K562 (cell line): ENCODE measurements at regions not wholly inside any gene's neighbourhood (a gene's known extent, or its start where the extent isn't known, plus 50 kb on each side); places are given as distances from the start of the nearest gene placed in this dataset.

Experiments
- ATAC-seq: fragments of 200-7000 bp; cut with Tn5 transposase; 3 replicates; pipeline ENCODE4 v1.9.1; 2020; ENCODE audit warnings: moderate library complexity
- BruUV-seq: library from RNA; stranded (reverse); fragments of 400-500 nt; replicated peaks from 2 replicates; lab custom pipeline; 2021; lab: Mats Ljungman, UMichigan
- CTCF ChIA-PET: fragments of 300-600 bp; formaldehyde crosslinking; extraction: SDS; loops from one replicate; lab custom pipeline; 2021; ENCODE audit warnings: low intra/inter-chr PET ratio; lab: Yijun Ruan, JAX
- POLR2A ChIA-PET: fragments of 300-600, 350-650 bp; sonication (Branson Sonifier 250); formaldehyde crosslinking; extraction: SDS; loops from one replicate; lab custom pipeline; 2021; ENCODE audit warnings: antibody characterized with exemption, inconsistent platforms; lab: Yijun Ruan, JAX
- DNase-seq, 4 experiments: peaks; one replicate each; pipeline versions ENCODE4 v3.0.0 to v3.0.0-alpha.2; 2011 to 2018; ENCODE audit warnings: low spot score in 3 of 4, mixed read lengths in 3 of 4; ENCODE audit errors: extremely low read depth in 1 of 4
- FAIRE-seq: peaks from 2 replicates; lab custom pipeline; 2011; peaks lifted over from hg19 to GRCh38; lab: Jason Lieb, UNC
- H2AFZ ChIP-seq: 2 replicates; pipeline ENCODE4 v1.6.0; 2011; ENCODE audit warnings: low read depth, low read length, control low read depth, inconsistent platforms
- H3K27ac ChIP-seq: fragments of 200-600 bp; 3 replicates; pipeline ENCODE4 v1.8.0; 2011; ENCODE audit warnings: low read depth, mild to moderate bottlenecking, control low read depth, inconsistent platforms, low read length, moderate library complexity, mixed read lengths; ENCODE audit errors: extremely low read depth
- H3K27me3 ChIP-seq, 2 experiments: fragments of 300-600 bp in 1 of 2; 2 replicates in 1 of 2; 3 replicates in 1 of 2; pipeline versions ENCODE4 v1.6.0 to v1.8.0; 2011; ENCODE audit warnings: inconsistent platforms in 2 of 2, low read length in 2 of 2, mild to moderate bottlenecking in 1 of 2, mixed read lengths in 1 of 2, moderate library complexity in 1 of 2; ENCODE audit not compliant: control insufficient read depth in 2 of 2, insufficient read depth in 2 of 2
- H3K36me3 ChIP-seq: fragments of 300-600 bp; 3 replicates; pipeline ENCODE4 v1.8.0; 2011; ENCODE audit warnings: mild to moderate bottlenecking, low read length, inconsistent platforms; ENCODE audit not compliant: control insufficient read depth, insufficient read depth
- H3K4me1 ChIP-seq, 2 experiments: fragments of 200-600 bp in 1 of 2; replicated peaks in 1 of 2; 2 replicates in 1 of 2; 3 replicates in 1 of 2; pipeline versions ENCODE4 v1.5.1 to v1.8.0; 2011; ENCODE audit warnings: inconsistent platforms in 2 of 2, low read length in 2 of 2, mild to moderate bottlenecking in 1 of 2, mixed read lengths in 1 of 2, moderate library complexity in 1 of 2; ENCODE audit not compliant: control insufficient read depth in 2 of 2, insufficient read depth in 2 of 2
- H3K4me2 ChIP-seq: 2 replicates; pipeline ENCODE4 v1.6.1; 2011; ENCODE audit warnings: low read length, control low read depth, inconsistent platforms, mixed read lengths; ENCODE audit not compliant: insufficient read depth
- H3K4me3 ChIP-seq: fragments of 200-600 bp; sonication (generic), shearing (Covaris generic); 2 replicates; pipeline ENCODE4 v1.5.1; 2016; ENCODE audit warnings: control low read depth, inconsistent platforms
- H3K79me2 ChIP-seq: fragments of 200-600 bp; 3 replicates; pipeline ENCODE4 v1.8.0; 2011; ENCODE audit warnings: low read length, inconsistent platforms; ENCODE audit not compliant: control insufficient read depth, insufficient read depth
- H3K9ac ChIP-seq, 2 experiments: 2 replicates each; pipeline versions ENCODE4 v1.6.0 to v1.6.1; 2011; ENCODE audit warnings: low read depth in 2 of 2, low read length in 2 of 2, control low read depth in 1 of 2, inconsistent platforms in 1 of 2, mild to moderate bottlenecking in 1 of 2, mixed read lengths in 1 of 2; ENCODE audit not compliant: insufficient read depth in 1 of 2
- H3K9me1 ChIP-seq: one replicate; pipeline ENCODE4 v1.6.0; 2011; ENCODE audit warnings: inconsistent platforms, mild to moderate bottlenecking, low read length, moderate library complexity; ENCODE audit not compliant: control insufficient read depth, insufficient read depth
- H3K9me3 ChIP-seq: replicated peaks from 2 replicates; pipeline ENCODE4 v1.5.1; 2011; ENCODE audit warnings: low read depth, low read length, inconsistent platforms; ENCODE audit not compliant: control insufficient read depth, insufficient read depth
- H4K20me1 ChIP-seq: replicated peaks from 2 replicates; pipeline ENCODE4 v1.6.1; 2011; ENCODE audit warnings: low read length, inconsistent platforms, mixed read lengths; ENCODE audit not compliant: control insufficient read depth, insufficient read depth
- WGBS: fragments of 100-300 bp; shearing (Covaris generic); methylation state at CpG from one replicate; pipeline ENCODE4 v1.1.6; 2016; ENCODE audit warnings: low coverage, mixed read lengths; ENCODE audit not compliant: insufficient coverage; ENCODE audit errors: missing lambda C conversion rate; 5-methylcytosine and 5-hydroxymethylcytosine counted together
- in situ Hi-C: fragments of 300-500 bp; cut with MboI; formaldehyde crosslinking; loops from 4 replicates; pipeline ENCODE4 v1.15.0; 2018; ENCODE audit warnings: inconsistent platforms, mixed read lengths
- intact Hi-C: fragments of 100-400 bp; cut with micrococcal nuclease; formaldehyde crosslinking; loops from 2 replicates; pipeline ENCODE4 v1.14.2; 2022
- TF ChIP-seq, protein P1 (sequence below): sonication (generic); formaldehyde crosslinking; IDR thresholded peaks from 2 replicates; pipeline ENCODE4 v1.8.0; 2023; ENCODE audit warnings: mild to moderate bottlenecking, missing genetic modification reagents
- TF ChIP-seq, protein P2 (sequence below): fragments of 250-450 bp; sonication (Bioruptor Pico); IDR thresholded peaks from 2 replicates; pipeline ENCODE4 v1.5.0; 2021; ENCODE audit warnings: mild to moderate bottlenecking, moderate library complexity

DNA sequence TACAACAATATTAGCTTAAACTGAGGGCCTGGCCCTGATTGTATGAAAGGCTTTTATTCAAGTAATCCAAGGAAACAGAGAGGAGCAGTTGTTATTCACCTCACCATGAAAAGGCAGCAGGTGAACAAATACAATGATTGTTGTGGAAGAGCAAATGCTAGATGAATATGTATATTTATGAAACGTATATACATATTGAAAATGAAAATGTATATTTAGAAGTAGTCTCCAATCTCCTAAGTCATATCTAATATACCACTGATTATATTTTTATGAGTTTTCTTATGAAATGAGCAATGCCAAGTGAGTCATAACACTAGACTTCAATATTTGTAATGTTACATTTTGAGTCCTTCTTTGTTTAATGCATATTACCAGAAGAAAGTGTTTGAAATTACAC, 116.2 kb upstream of the KCNMB2 start:
- Histone ChIP-seq H3K9ac (no peak overlapping the region), H3K4me2 (no peak overlapping the region), H3K4me1 (no peaks in the 10 kb centered on the region), H3K36me3 (no peaks in the 10 kb centered on the region), H3K9me3 (no peaks in the 10 kb centered on the region), H4K20me1 (no peaks in the 10 kb centered on the region), H3K27ac (no peak overlapping the region), H3K4me3 (no peak overlapping the region), H3K9me1 (no peaks in the 10 kb centered on the region), H3K79me2 (no peaks in the 10 kb centered on the region), H2AFZ (no peak overlapping the region), H3K27me3 (no peaks in the 10 kb centered on the region; a peak in 1 of 5 replicates)
- no TSS peak for BruUV-seq
- FAIRE-seq (no peak), ATAC-seq (no peak), DNase-seq (no peak)
- intact Hi-C loops (no loop called here), in situ Hi-C loops (no loop called here)
- 0% methylated on average over 1 of the region's 1 CpG for WGBS
- TF ChIP-seq, protein P1, sequence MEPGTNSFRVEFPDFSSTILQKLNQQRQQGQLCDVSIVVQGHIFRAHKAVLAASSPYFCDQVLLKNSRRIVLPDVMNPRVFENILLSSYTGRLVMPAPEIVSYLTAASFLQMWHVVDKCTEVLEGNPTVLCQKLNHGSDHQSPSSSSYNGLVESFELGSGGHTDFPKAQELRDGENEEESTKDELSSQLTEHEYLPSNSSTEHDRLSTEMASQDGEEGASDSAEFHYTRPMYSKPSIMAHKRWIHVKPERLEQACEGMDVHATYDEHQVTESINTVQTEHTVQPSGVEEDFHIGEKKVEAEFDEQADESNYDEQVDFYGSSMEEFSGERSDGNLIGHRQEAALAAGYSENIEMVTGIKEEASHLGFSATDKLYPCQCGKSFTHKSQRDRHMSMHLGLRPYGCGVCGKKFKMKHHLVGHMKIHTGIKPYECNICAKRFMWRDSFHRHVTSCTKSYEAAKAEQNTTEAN (CRISPR knock-in tag): no peak
- TF ChIP-seq, protein P2, sequence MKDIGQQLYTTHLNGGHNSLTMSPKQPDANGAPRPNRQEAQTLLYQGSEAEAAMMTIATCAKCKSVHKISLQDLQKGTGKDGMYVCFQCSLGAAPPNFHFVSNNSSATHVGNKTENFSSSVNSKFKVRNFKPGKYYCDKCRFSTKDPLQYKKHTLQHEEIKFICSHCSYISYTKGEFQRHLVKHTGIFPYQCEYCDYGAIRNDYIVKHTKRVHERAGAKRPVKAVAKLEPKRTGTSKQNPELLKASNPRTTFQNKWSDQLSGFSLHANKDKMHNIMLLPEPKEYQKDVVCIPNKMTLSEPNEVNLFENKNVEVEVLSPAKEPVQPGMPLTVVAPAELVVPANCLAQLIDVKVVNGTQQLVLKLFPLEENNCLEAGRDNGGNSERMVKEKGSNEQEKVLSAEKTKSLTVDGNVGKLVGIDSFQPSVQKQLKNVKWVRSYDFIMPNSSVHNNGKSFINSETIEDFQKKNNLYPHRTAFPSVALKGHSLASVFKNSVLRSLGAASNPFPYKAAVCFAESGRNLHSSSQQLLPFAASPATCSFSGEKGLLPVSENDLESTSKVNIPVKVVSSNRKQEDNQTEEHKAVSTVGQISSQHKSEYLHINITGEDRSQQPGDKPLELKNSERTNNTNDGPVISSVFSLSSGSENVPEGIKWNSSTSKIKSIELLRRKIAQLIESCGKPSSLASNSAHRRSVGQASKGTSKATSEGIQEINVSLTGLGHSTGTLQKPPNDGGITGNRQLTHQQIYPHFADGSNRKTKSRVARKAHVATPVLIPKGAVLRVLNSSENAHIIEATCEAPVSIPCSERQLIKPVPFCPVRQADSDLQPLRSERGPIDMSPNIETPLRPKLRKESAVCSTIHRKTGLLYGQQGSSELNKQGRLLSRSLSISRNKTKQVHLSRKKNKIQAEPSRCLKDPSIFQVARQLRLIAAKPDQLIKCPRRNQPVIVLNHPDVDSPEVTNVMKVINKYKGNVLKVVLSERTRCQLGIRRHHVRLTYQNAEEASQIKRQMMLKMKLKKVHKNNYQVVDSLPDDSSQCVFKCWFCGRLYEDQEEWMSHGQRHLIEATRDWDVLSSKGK: no peak
- ChIA-PET CTCF (no interaction called here), POLR2A (no interaction called here)
